Trophoblast cell (in vitro differentiated cells and primary cell): ENCODE measurements at regions not wholly inside any gene's neighbourhood (a gene's known extent, or its start where the extent isn't known, plus 50 kb on each side); places are given as distances from the start of the nearest gene placed in this dataset.

Source experiments
- DNase-seq, 2 donors: peaks; one replicate each; pipeline ENCODE4 v3.0.0-alpha.2; 2016
- H2AFZ ChIP-seq: 2 replicates; pipeline ENCODE4 v1.6.1; 2013; ENCODE audit warnings: low read length, moderate library complexity, mild to moderate bottlenecking; ENCODE audit not compliant: insufficient read depth, poor library complexity
- H2AK5ac ChIP-seq: 2 replicates; pipeline ENCODE4 v1.6.1; 2013; ENCODE audit warnings: mild to moderate bottlenecking, low read length
- H2BK120ac ChIP-seq: 2 replicates; pipeline ENCODE4 v1.6.1; 2013; ENCODE audit warnings: low read length, mild to moderate bottlenecking, moderate library complexity; ENCODE audit not compliant: insufficient read depth, poor library complexity
- H2BK12ac ChIP-seq: 2 replicates; pipeline ENCODE4 v1.6.1; 2013; ENCODE audit warnings: mild to moderate bottlenecking, low read length, moderate library complexity
- H2BK5ac ChIP-seq: 2 replicates; pipeline ENCODE4 v1.6.1; 2013; ENCODE audit warnings: low read length, low read depth, moderate library complexity, mild to moderate bottlenecking; ENCODE audit not compliant: poor library complexity
- H3K14ac ChIP-seq: 2 replicates; pipeline ENCODE4 v1.6.1; 2013; ENCODE audit warnings: mild to moderate bottlenecking, low read length
- H3K18ac ChIP-seq: 2 replicates; pipeline ENCODE4 v1.6.1; 2013; ENCODE audit warnings: mild to moderate bottlenecking, low read length
- H3K23ac ChIP-seq: 2 replicates; pipeline ENCODE4 v1.6.1; 2013; ENCODE audit warnings: low read length
- H3K27ac ChIP-seq: 2 replicates; pipeline ENCODE4 v1.5.1; 2013; ENCODE audit warnings: low read depth, mild to moderate bottlenecking, inconsistent platforms, low read length, moderate library complexity
- H3K27me3 ChIP-seq: 2 replicates; pipeline ENCODE4 v1.6.1; 2013; ENCODE audit warnings: inconsistent platforms, mild to moderate bottlenecking, low read length, moderate library complexity; ENCODE audit not compliant: insufficient read depth
- H3K36me3 ChIP-seq, 2 experiments: 1 replicate in 1 of 2; 2 replicates in 1 of 2; pipeline ENCODE4 v1.6.1; 2013; ENCODE audit warnings: low read length in 2 of 2, mild to moderate bottlenecking in 2 of 2, moderate library complexity in 1 of 2; ENCODE audit not compliant: insufficient read depth in 2 of 2, control insufficient read depth in 1 of 2
- H3K4ac ChIP-seq: 2 replicates; pipeline ENCODE4 v1.6.1; 2013; ENCODE audit warnings: low read depth, mild to moderate bottlenecking, low read length, moderate library complexity
- H3K4me1 ChIP-seq, 2 experiments: 1 replicate in 1 of 2; 2 replicates in 1 of 2; pipeline ENCODE4 v1.6.1; 2013; ENCODE audit warnings: low read length in 2 of 2, mild to moderate bottlenecking in 2 of 2, moderate library complexity in 1 of 2; ENCODE audit not compliant: insufficient read depth in 2 of 2, control insufficient read depth in 1 of 2
- H3K4me2 ChIP-seq: 2 replicates; pipeline ENCODE4 v1.6.1; 2013; ENCODE audit warnings: inconsistent platforms, mild to moderate bottlenecking, low read length, moderate library complexity
- H3K4me3 ChIP-seq: 2 replicates; pipeline ENCODE4 v1.5.1; 2013; ENCODE audit warnings: mild to moderate bottlenecking, low read depth, low read length, inconsistent platforms
- H3K79me1 ChIP-seq: one replicate; pipeline ENCODE4 v1.6.1; 2013; ENCODE audit warnings: low read length
- H3K79me2 ChIP-seq: 2 replicates; pipeline ENCODE4 v1.6.1; 2013; ENCODE audit warnings: low read length, mild to moderate bottlenecking; ENCODE audit not compliant: control insufficient read depth, insufficient read depth, poor library complexity
- H3K9ac ChIP-seq: 2 replicates; pipeline ENCODE4 v1.6.1; 2013; ENCODE audit warnings: mild to moderate bottlenecking, low read length
- H3K9me3 ChIP-seq: 2 replicates; pipeline ENCODE4 v1.6.1; 2013; ENCODE audit warnings: low read depth, mild to moderate bottlenecking, control low read depth, inconsistent platforms, low read length; ENCODE audit not compliant: insufficient read depth
- H4K12ac ChIP-seq: 2 replicates; pipeline ENCODE4 v1.6.1; 2013; ENCODE audit warnings: low read depth, mild to moderate bottlenecking, low read length, moderate library complexity
- H4K8ac ChIP-seq: 2 replicates; pipeline ENCODE4 v1.6.1; 2013; ENCODE audit warnings: low read depth, mild to moderate bottlenecking, low read length, moderate library complexity
- H4K91ac ChIP-seq: one replicate; pipeline ENCODE4 v1.6.1; 2013; ENCODE audit warnings: low read depth, mild to moderate bottlenecking, low read length, moderate library complexity
- WGBS: extraction: QIAGEN DNeasy Blood & Tissue Kit; methylation state at CpG from one replicate; pipeline ENCODE4 v1.1.7; 2013; ENCODE audit warnings: missing lambda C conversion rate; ENCODE audit not compliant: insufficient read length, insufficient coverage; ENCODE audit errors: extremely low coverage; 5-methylcytosine and 5-hydroxymethylcytosine counted together

GRCh38 chr2:204477358-204477950 lies 67.8 kb upstream of the PARD3B start:
- Histone ChIP-seq H3K4ac (no peak overlapping the region), H3K14ac (no peak overlapping the region), H4K12ac (no peak overlapping the region), H3K9me3 (no peaks in the 10 kb centered on the region), H2BK12ac (no peak overlapping the region), H3K18ac (no peak overlapping the region), H2AFZ (no peak overlapping the region), H3K36me3 (no peaks in the 10 kb centered on the region), H3K4me1 (peaks cover 7 to 8% of the 10 kb centered on the region in 2 experiments), H2BK5ac (no peak overlapping the region), H3K79me1 (no peaks in the 10 kb centered on the region), H4K91ac (no peak overlapping the region), H3K4me2 (no peak overlapping the region), H4K8ac (no peak overlapping the region), H3K27me3 (no peaks in the 10 kb centered on the region), H3K23ac (no peak overlapping the region), H3K27ac (no peak overlapping the region), H2AK5ac (no peak overlapping the region), H3K9ac (no peak overlapping the region), H2BK120ac (no peak overlapping the region), H3K79me2 (no peaks in the 10 kb centered on the region), H3K4me3 (no peak overlapping the region)
- WGBS: no CpG with 5 or more reads among the region's 4 CpGs
- no peak for DNase-seq

DNA sequence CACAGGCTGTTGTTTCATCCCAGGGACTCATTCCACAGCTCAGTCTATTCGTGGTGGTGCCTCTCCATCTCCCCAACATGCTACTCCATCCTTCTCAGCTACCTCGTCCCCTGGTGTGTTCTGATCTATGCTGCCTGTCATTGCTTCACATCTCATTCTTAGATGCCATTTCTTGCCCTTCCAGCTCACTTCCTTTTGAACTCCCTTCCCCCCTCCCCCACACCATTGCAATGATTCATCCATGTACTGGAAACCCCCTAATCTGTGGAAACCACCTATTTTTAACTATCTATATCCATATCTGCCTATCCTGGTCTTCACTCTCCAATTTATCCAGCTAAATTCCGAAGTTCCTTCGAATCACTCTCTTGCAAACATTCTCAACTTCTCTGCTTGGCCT lies 65.7 kb upstream of the PARD3B start:
- Histone ChIP-seq H3K18ac (no peak overlapping the region), H3K4me1 (peaks cover 7 to 8% of the 10 kb centered on the region in 2 experiments), H3K4me2 (no peak overlapping the region), H4K12ac (no peak overlapping the region), H4K8ac (no peak overlapping the region), H2BK120ac (no peak overlapping the region), H2BK5ac (no peak overlapping the region), H3K27ac (no peak overlapping the region), H2AFZ (no peak overlapping the region), H2AK5ac (no peak overlapping the region), H3K36me3 (no peaks in the 10 kb centered on the region), H3K14ac (no peak overlapping the region), H3K79me1 (no peaks in the 10 kb centered on the region), H3K9ac (no peak overlapping the region), H3K9me3 (no peaks in the 10 kb centered on the region), H4K91ac (no peak overlapping the region), H3K23ac (no peak overlapping the region), H3K79me2 (no peaks in the 10 kb centered on the region), H2BK12ac (no peak overlapping the region), H3K4me3 (no peak overlapping the region), H3K27me3 (no peaks in the 10 kb centered on the region), H3K4ac (no peak overlapping the region)
- WGBS: no CpG with 5 or more reads among the region's 4 CpGs
- peak in 1 of 2 donors; percentile 6 for DNase-seq

- Histone ChIP-seq H3K14ac (no peak overlapping the region), H3K4ac (no peak overlapping the region), H2AK5ac (no peak overlapping the region), H2BK120ac (no peak overlapping the region), H3K4me3 (no peak overlapping the region), H3K4me1 (peaks cover 7 to 8% of the 10 kb centered on the region in 2 experiments), H3K27ac (no peak overlapping the region), H3K4me2 (no peak overlapping the region), H3K79me2 (no peaks in the 10 kb centered on the region), H4K8ac (no peak overlapping the region), H3K9ac (no peak overlapping the region), H3K9me3 (no peaks in the 10 kb centered on the region), H3K23ac (no peak overlapping the region), H3K79me1 (no peaks in the 10 kb centered on the region), H2BK5ac (no peak overlapping the region), H2AFZ (no peak overlapping the region), H3K18ac (no peak overlapping the region), H3K27me3 (no peaks in the 10 kb centered on the region), H3K36me3 (no peaks in the 10 kb centered on the region), H2BK12ac (no peak overlapping the region), H4K12ac (no peak overlapping the region), H4K91ac (no peak overlapping the region)
- DNase-seq: no peak
Observed at GRCh38 chr2:204480676-204481075, 64.6 kb upstream of the PARD3B start.

- no peak overlapping the region for H2AK5ac ChIP-seq
Observed at GRCh38 chr2:204483608-204484081, 61.6 kb upstream of the PARD3B start.

More at GRCh38 chr2:204483608-204484081, 61.6 kb upstream of the PARD3B start:
- WGBS: no CpG with 5 or more reads among the region's 4 CpGs
- Histone ChIP-seq H3K23ac (no peak overlapping the region), H4K91ac (no peak overlapping the region), H2BK120ac (no peak overlapping the region), H3K9me3 (no peaks in the 10 kb centered on the region), H3K36me3 (no peaks in the 10 kb centered on the region), H4K12ac (no peak overlapping the region), H3K4me1 (peaks cover 7% of the 10 kb centered on the region in 2 experiments), H3K27ac (no peak overlapping the region), H3K79me1 (no peaks in the 10 kb centered on the region), H3K4me2 (no peak overlapping the region), H4K8ac (no peak overlapping the region), H3K14ac (no peak overlapping the region), H2BK5ac (no peak overlapping the region), H3K9ac (no peak overlapping the region), H3K18ac (no peak overlapping the region), H3K79me2 (no peaks in the 10 kb centered on the region), H2BK12ac (no peak overlapping the region), H2AFZ (no peak overlapping the region), H3K4me3 (no peak overlapping the region), H3K4ac (no peak overlapping the region), H3K27me3 (no peaks in the 10 kb centered on the region)
- no peak for DNase-seq
